GDM1 (cell line): ENCODE measurements at regions not wholly inside any gene's neighbourhood (a gene's known extent, or its start where the extent isn't known, plus 50 kb on each side); places are given as distances from the start of the nearest gene placed in this dataset.
A peak's percentile ranks its signal among the peaks of the same experiment; 100 is the strongest.

Experiments
- DNase-seq: peaks from one replicate; lab custom pipeline; 2025; lab: John Stamatoyannopoulos, UW

GRCh38 chr17:77420095-77420803 is 279.5 kb downstream of the SEC14L1 start:
- DNase-seq: no peak

- DNase-seq: no peak
These were observed 280.2 kb downstream of the SEC14L1 start for GRCh38 chr17:77420804-77421629.

DNA sequence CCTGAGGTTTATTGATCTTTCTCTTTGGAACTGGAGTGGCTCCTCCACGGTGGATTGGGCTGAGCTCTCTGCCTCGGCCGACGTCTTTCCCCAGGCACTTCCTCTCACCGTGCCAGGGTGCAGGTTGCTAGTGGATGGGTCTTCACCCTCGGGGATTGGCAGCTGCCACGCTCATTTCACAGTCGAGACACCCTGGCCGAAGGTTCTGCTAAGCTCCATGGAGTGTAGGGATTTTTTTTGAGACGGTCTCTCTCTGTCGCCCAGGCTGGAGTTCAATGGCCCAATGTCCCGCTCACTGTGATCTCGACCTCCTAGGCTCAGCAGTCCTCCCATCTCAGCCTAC is 280.8 kb downstream of the SEC14L1 start:
- no peak for DNase-seq

- no peak for DNase-seq
These were observed 281.5 kb downstream of the SEC14L1 start for GRCh38 chr17:77422104-77422747.

DNA sequence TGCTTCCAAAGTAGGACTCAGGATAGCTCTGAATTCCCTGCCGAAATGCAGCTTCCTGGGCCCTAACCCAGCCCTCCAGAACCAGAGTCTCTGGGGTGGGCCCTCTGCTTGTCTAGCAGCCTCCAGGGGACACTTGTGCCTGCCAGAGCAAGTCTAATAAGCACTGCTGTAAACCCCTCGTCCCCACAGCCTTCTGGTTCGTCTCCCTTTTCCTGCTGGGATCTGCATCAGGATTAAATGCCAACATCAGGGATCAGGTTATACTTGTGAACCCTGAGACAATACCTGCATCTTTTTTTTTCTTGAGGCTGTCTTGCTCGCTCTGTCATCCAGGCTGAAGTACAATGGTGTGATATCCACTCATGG is 282.0 kb downstream of the SEC14L1 start:
- DNase-seq: no peak

- DNase-seq: no peak
These were observed 283.1 kb downstream of the SEC14L1 start for GRCh38 chr17:77423589-77424451.

DNA sequence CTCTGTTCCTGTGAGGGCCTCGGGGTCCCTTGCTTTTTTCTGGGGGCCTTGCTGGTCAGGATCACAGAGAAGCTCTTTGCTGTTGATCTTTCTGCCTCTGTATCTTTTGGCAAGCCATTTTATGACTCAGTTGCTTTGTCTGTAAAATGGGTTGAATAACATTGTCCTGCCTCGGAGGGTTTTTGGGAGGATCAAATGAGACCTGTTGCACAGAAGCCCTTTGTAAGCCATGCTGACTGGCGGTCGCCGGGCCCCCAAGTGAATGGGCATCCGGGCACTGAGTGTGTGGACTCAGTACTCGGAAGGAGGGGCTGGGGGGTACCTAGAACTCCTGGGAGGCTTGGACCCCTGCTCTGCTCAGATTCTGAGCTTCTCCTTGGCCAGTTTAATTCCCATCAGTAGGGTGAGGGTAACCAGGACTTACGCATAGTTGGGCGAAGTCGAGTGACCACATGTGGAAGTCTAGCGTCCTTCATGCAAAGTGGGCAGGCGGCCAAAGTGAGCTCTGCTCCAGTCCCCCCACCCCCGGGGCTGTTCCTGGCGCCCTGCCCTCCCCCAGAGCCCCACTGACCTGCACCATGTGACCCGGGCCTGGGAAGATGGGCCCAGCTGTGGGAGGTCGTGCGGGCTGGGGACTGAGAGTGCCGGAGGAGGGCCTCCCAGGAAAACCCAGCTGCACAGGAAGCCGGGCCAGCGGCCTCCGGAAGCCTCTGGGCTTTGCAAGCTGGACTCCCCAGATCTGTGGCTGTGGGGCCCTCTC is 284.0 kb downstream of the SEC14L1 start:
- DNase-seq: no peak

DNA sequence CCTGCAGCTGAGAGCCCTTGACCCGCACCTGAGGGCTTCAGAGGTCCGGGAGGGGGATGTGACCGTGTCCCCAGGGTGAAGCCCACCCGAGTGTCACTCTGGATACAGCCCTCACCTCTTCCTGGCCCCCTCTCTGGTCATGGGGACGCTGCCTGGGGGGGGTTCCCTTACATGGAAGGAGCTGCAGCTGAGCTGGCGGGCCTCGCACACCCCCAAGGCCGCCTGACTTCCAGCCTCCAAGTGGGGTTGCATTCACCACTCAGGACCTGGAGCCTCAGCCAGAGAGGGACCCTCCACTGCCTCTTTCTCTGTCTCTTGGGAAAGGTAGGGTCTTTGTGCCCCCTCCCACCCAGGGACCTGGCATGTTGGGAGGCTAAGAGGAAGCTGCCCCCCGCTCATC is 284.6 kb downstream of the SEC14L1 start:
- DNase-seq: no peak

GRCh38 chr17:77425791-77426641 is 285.2 kb downstream of the SEC14L1 start:
- DNase-seq: no peak

DNA sequence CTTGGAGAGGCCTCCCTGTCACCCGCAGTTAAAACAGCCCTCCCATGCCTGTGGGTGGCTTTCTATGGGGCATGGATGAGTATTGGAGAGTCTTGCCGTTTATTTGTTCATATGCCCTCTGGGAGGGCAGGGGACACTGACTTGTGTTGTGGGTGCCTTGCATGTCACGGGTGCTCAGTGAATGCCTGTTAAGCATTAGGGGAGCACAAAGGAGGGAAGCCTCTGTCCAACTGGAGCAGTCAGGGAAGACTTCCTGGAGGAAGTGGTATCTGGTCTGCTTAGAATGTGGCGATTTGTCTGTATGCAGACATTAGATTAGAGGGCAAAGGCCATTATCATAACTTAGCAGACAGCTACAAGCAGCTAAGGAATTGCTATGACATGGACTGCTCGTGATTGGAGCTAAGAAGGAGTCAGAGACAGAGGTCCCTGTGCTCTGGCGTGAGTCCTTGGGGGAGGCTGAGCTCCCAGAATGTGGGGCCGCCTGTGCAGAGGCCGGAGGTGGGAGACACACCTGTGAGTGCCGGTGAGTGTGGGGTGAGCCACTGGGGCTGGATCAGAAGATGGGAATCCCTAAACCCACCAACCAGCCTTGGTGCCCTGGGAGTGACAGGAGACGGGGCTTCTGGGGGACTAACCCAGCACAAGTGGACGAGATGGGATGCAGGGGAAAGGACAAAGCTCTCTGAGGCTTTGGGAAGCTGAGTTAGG is 286.1 kb downstream of the SEC14L1 start:
- no peak for DNase-seq

DNA sequence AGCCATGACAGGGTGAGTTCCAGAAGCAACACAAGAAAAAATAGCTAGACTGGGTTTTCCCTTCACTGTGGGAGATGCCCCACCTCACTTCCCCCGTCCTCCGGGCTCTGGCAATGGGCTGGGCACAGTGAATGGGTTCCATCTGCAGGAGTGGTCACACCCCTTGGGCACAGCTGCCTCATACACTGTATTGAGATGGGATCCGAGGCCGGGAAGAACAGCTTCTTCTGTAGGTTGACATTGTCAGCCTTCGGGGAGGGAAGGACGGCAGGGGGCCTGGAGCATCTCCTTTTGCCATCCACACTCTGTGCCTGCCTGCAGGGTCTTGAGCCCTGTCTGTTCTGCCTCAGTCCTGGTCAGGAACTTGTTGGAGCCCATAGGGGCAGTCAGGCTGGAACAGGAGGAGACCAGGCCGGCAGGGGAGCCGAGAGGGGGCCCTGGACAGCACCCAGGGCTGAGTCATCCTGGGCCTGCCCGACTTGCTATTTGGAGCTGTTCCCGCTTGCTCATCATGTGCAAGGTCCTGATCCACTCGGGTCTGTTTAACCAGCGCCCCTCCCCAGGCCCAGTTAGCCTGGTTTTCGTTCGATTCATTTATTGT is 286.7 kb downstream of the SEC14L1 start:
- DNase-seq: no peak

DNA sequence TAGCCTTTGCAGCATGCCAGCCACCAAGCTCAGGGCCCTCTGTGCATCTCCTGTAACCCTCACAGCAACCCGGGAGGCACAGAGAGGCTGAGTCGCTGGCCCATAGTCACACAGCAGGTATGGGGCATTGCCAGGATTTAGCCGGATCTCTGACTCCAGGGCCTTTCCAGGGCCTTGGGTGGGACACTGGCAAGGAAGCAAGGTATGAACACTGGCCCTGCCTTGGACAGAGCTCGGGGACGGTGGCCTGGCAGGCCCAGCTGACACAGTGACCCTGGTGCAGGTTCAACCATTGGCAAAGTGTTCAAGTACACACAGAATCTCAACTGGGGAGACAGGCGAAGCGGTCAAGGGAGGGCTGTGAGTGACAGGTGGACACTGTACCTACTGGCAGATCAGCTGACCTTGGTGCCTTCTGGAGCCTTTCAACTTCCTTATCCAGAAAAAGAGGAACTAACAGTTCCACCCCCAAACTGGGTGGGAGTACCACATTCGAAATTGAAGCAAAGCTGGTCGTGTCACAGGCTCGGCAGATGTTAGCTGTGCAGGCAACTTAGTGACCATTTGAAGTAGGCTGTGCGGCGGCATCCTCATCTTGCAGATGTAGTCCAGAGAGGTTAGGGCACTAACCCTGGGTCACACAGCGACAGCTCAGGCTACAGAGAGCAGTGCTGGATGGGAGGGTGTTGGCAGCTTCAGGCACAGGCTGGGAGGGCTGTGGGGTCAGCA is 287.4 kb downstream of the SEC14L1 start:
- peak; percentile 54 for DNase-seq

DNA sequence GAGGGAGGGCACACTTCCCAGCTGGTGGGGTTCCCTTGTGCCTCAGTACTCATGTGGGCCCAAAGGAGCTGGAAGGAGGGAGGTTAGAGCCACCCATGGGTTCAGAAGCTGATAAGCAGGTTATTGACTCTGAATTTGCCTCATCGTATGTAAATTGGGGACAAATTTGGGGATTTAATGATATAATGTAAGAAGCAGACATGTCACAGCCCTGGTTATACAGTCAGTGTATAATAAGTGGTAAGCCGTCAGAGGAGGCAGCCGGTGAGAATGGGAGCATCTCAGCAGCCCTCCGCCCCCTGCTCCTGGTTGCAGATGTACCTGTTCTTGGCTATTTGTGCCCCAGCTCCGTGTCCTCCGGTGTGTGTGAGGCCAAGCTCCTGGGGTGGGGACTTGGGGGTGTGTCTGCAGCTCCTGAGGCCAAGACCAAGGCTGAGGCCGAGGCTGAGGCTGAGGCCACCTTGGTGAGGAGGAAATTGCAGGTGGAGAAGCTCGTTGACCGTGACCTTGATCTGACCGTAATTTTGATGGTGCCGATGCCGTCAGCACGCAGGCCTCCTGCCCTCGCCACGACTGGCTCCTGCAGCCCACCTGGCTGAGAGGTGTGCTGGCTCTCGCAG is 288.1 kb downstream of the SEC14L1 start:
- no peak for DNase-seq

- no peak for DNase-seq
These were observed 288.7 kb downstream of the SEC14L1 start for GRCh38 chr17:77429369-77429968.

DNA sequence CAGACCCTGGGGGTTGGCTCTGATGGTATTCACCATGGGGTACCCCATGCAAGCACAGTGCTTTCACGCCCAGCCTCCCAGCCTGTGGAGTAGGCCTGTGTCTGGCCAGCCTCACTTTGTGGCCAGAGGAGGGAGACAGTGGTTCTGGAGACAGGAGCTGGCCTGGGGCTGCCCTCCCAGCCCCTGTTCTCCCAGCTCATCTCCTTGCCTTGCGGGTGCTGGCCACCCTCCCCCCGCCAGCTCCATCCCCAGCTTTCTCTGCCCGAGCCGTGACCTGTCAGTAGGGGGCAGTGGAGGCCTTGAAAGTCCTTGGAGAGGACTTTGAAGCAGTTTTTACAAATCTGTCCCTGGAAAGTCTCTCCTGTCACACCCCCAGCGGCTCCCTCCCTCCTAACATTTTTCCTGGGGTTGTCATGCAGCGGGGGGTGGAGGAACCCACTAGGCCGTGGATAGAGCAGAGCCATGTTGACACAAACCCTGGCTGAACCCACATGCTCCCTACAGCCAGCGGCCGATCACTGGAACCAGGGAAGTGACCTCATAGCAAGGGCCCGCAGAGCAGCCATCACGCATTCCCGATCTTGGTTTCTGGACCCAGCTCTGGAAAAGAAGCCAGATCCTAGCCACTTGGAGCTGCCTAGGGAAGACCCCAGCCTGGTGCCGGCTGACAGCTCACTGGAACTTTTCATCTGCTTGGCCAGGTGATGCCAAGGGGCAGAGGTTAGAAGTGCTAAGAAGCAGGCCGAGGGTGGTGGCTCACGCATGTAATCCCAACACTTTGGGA is 289.4 kb downstream of the SEC14L1 start:
- DNase-seq: peak; percentile 45

GRCh38 chr17:77432034-77432661 is 291.4 kb downstream of the SEC14L1 start:
- DNase-seq: no peak

DNA sequence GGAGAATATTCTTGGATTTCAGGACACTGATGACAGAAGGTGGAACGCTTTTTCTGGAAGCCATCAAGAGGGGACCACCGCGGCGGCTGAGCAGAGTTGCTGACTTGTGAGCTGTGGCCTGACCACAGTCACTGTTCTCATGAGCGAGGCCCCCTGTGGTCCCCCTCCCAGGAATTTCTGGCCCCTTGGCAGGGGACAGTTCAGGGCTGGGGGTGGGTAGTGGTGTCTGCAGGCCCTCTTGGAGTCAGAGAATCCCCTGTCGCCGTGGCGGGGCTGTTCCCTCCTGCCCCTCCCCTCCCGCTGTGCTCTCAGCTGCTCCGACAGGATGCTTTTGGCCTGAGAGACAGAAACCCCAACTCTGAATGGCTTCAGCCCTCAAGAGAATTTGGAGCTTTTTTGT is 292.0 kb downstream of the SEC14L1 start:
- DNase-seq: no peak
